Epidermal melanocyte (primary cell): ENCODE measurements at regions not wholly inside any gene's neighbourhood (a gene's known extent, or its start where the extent isn't known, plus 50 kb on each side); places are given as distances from the start of the nearest gene placed in this dataset.
A peak's percentile ranks its signal among the peaks of the same experiment; 100 is the strongest.
"Not testable (repeated sequence)": the region's sequence is repeated elsewhere in the genome, so short reads cannot be mapped to it uniquely, and the experiment has no call there.

ENCODE experiments used
- DNase-seq: peaks from one replicate; pipeline ENCODE4 v3.0.0; 2011; ENCODE audit warnings: low spot score; ENCODE audit not compliant: insufficient read length

DNA sequence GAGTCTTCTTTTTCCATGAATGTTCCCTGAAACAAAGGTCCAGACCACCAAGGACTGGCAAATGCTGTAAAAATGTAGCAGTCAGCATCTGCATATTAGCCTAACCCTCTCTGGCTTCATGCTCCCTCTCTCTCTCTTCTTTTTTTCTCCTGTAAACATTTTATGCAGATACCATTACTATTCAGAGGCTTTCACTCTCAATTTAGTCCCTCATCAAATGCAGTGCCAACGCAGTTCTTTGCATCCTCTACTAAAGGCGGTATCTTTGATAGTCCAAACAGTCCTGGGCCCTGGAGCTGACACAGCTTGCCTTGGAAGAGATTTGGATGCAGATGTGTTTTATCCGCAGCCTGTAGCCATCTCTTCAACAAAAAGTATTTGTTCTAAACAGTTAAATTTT, 167.1 kb upstream of the MMS22L start:
- DNase-seq = no peak

DNA sequence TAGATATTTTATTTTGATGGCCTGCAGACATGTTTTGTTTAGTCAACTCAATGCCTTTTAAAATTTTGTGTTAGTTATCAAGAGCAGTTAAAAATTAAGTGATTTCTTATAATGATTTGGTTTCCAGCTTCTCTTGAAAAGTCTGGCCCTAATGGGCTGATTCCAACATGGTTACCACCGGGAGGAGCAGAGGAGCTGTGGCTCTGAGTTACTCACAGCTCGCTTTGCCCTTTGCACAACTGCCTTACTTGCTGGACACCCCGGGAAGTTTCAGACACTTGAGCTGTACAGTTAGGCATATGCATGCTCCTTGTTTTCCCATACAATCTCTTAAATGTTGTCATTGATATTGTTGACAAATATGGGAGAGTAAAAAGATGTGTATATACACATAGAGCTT, 173.1 kb upstream of the MMS22L start:
- no peak for DNase-seq

DNA sequence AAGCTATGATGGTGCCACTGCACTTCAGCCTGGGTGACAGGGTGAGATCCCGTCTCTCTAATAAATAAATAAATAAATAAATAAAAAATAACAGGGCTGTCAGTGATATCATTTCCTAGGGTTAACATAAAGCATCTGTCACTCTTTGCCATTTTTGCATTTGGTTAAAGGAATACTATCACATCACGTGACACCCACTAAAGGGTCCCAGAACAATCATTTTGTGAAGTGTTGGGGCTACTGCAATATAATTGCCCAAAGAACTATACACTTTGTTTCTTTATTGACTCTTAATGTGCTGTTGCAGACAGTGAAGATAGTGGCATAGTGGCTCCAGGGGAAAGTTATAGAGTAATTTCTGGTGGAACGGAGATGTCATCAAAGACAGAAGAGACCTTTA, 176.5 kb upstream of the MMS22L start:
- DNase-seq = no peak

DNA sequence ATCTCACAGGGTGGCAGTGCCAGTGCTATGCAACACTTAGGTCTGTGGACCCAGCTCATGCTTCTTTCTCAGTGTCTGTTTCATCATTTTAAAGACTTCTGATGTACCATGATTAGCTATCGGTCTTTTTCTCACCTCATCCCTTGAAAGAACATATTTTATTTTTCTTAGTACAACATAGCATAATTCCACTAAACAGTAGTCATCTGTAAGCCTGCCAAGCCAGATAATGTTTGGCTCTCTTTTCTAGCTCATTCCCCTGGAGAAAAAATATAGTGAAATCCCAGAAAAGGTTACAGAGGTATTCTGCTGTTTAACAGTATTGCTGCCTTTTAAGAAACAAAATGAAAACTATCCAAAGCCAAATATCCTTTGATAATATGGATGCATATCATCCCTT, 177.0 kb upstream of the MMS22L start:
- no peak for DNase-seq

DNA sequence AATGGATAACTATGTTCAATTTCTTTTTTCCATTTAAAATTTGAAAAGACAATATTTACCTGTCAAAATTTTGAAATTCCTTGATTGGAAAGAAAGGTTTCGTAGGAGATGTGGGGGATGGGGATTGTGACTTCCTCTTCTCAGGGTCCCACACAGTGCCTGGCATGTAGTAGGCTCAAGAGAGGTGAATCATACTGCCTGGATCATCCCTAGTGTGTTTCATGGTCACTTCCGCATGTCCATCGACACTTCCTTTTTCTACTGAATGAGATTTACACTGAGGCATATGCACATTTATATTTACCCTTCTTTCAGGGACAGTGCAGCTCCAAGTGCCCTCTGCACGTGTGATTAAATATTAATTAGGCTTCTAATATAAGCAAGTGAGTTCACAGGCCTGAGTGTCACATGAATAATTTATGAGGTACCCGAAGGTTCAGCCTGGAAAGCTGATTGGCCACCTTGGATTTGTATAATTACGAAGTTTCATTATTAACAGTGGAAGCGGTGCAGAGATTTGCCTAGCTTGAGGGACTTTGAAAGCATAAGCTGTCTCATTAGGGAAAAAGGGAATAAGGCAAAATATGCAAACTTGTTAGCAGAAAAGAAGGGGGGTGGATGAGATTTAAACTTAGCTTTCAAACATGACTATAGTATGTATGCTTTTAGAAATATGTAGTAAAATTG, 177.5 kb upstream of the MMS22L start:
- no peak for DNase-seq

DNA sequence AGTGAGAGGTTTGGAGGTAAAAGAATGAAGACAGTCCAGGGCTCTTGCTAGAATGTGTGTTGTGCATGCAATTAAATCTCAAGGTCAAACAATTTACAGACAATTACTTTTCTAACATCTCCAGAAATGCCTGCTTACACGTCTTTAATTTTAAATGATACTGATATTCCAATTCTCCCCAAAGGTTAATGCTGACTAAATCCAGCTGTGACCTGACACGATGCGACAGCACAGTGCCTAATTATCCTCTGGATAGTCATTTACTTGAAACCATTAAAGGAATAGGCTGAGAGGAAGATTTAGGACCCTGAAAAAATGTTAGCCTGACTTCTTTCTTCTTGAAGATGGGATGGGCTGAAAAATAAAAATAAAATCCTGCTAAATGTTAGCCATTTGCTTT, 178.2 kb upstream of the MMS22L start:
- no peak for DNase-seq

DNA sequence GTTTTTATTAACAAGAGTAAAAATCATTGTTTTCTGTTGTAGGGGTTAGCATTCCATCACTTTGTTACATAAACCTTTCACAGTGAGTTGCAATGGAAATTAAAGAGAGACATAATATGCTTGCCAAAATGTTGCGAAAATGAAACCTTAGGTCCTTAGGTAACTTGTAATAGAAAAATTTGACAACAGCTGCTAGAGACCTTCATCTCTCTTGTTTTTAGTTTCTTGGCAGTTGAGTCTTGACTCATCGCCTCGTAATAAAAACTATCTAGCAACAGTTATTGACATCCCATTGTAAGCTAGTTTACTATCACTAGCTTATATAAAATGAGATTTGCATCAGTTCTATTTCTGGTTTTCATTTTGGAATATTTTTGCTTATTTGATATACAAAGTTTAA, 179.0 kb upstream of the MMS22L start:
- no peak for DNase-seq

DNA sequence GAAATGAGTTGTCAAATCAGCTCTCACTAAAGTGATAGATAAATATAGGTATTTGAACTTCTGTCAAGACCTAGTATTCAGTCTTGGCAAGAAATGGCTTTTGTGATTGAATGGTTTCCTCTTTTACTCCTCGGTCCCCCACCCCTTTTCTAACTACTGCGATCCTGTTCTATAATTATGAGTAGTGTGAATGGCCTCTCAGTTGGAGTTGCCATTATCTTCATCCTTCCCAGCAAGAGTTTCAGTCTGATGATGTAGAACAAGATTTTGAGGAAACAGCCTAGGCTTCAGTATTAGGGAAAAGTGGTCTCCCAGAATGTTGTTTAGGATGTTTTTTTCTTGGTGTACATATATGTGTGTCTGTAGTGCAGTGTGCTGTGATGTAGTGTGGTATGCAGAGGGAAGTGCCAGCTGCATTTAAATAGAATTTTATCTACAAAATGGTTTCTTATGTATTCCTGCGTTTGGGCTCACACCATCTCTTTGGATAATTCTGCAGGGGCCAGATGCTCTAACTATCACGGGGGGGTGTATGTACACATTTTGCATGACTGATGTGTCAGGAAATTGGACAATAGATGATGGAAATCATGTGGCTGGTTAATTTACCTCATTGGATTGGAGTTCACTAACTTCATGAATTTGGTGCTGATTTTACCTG, 180.1 kb upstream of the MMS22L start:
- no peak for DNase-seq

DNA sequence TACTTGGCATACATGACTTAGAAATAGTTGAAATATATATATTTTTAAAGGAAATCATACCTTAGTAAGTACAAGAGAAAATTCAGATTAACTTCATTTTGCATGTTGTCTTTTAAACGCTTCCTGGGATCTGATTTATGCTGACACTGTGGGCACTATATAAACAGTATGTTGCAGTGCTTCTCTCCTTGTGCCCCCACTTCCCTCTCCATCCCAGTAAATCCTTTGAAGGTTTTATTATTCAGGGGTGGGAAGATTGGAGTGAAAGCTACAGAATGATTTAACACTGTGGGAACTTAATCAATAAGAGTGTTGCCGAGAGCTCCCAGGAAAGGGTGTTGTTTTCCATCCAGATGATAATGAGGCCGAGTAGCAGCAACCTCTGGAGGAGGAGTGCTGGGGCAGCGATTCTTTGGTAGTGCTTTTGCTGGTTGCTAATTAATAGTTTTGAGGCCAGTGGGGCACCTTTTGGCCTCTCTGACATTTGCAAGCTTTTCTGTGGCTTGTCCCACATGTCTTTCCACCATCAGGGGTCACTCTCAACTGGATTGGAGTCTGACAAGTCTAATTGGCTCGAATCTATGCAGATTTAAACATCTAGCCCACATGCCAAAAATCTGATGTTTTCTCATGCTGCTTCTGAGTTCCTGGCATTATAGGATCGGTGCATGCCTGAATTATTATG, 183.0 kb upstream of the MMS22L start:
- no peak for DNase-seq

DNA sequence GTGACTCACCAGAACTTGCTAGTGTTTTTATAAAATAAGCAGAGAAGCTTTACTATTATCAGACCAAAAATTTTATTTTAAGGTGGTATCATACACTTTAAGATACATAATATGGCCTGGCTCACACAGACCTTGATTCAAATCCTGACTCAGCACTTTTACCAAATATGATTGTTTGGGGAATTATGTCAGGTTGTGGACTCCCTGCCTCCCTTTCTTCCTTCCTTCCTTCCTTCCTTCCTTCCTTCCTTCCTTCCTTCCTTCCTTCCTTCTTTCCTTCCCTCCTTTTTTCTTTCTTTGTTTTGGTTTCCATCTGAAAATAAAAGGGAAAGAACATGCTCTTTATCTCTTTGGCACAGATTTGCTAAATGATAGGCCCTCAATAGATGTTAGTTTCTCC, 186.0 kb upstream of the MMS22L start:
- DNase-seq = no peak

DNA sequence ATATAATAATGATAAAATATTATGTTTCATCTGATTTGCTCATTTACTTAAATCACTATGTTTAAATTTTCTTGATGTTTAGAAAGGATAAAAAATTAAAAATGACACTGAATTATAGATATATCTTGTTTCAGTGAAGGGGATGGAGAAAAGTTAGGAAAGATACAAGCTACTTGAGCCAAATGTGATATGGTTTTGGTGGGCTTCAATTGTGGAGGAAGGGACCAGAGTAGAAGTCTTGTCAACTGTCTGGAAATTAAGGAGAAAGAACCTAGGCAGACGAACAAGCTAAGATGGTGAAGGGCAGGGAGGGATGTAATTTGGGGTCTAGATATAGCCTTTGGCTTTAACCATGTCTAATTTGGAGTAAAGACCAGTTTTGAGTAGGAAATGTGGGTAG, 186.4 kb upstream of the MMS22L start:
- DNase-seq = no peak

DNA sequence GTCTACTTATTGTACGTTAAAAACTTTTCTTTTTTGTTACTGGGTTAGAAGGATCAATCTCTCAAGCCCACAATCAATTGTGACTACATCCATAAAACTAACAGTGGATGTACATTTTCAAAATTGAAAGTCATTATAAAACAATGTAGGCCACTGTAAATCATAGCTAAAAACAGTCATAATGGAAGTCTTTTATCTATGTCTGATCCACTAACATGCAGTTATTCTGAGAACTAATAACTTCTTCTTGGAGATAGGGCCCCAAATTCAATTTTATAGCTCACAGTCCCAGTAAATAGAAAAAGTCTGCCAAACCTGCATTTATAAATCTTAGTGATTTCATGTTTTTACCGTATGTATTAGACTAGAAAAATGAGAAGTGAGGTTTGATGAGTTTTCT, 187.3 kb upstream of the MMS22L start:
- DNase-seq = no peak

DNA sequence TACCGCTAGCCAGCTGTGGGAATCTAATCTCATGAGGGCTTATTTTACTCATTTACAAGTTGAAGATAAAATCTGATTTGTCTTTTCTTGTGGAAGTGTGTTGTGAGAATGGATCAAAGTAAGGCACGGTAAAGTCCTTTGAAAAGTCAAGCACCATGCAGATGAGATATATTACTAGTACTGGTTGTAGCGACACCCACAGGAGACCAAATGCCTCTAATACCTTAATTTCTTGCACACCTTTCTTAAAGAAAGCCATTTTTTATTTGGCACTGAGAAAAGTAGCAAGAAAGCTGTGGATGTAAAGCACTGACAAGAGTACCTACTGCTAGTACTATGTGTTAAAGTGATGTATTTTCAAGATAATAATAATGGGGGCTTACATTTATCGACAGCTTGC, 191.0 kb upstream of the MMS22L start:
- DNase-seq = no peak

DNA sequence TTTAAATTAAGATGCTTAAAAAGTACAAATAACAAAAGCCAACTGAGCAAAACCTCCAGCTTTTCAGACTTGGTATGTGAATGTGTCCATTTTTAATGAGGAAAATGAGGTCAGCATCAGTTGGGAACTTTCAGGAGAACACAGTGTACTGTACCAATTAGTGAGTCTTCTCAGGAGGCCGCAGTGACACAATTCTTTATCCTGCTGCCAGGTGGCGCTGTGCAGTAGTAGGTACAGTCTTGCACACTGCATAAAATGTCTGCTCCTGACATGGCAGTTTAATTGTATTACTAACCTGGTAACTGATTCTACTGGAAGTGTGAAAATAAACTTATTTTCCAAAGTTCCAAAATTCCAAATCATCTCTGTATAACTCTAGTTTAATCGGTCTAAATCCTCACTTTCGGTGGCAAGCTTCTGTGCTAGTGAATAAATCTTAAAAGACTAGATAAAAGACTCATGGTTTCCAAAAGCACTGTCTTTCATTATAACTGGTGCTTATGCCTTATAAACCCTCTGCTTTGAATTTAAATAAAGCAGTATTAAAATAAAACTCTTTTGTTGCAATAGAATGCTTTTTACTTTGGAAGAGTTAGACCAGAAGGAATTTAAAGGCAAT, 214.8 kb upstream of the MMS22L start:
- peak; percentile 20 for DNase-seq

DNA sequence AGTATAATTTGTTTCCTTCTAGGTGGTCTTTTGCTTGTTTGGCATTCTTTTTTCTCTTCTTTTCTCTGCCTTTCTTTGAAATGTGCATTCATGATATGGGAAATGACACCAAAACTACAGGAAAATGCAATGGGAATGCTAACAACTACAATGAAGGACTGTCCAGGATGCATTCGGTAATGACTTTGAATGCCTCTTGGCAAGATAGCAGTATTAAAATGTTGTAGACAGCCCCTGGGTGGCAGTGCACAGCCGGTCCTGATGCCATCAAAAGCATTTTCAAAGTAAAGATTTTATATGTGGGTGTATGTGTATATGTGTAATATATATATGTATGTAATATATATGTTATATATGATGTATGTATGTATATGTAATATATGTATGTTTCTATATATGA, 218.8 kb upstream of the MMS22L start:
- DNase-seq = no peak

DNA sequence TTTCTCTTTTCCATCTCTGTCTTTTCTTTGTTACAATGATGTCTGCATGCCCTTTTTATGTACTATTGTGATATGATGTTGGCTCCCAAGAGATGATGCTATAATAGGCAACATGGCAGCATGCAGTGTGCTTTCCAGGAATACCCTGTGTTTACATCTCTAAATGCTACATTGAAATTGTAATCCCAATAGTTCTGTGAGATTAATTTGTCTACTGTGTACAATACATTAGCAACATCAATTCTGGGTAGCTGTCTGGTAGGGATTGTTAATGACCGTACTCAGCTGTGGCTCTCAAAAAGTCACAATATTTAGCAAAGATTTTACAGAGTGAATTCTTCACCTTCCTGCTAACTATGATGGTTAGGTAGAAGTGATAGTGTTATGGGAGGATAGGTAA, 225.6 kb upstream of the MMS22L start:
- no peak for DNase-seq

DNA sequence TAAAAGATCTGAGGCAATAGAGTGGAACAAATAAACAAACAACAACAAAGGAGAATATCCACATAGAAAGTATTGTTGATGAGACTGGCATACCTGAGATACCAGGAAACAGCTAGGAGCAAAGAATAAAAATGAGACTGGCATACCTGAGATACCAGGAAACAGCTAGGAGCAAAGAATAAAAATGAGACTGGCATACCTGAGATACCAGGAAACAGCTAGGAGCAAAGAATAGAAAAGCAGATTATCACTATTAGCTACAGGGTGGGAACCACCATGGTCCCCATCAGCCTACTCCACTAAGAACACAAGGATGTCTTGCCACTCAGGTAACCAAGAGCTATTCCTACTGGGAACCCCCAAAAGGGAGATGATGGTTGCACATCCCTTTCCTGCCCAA, 230.2 kb upstream of the MMS22L start:
- not testable (repeated sequence) for DNase-seq

DNA sequence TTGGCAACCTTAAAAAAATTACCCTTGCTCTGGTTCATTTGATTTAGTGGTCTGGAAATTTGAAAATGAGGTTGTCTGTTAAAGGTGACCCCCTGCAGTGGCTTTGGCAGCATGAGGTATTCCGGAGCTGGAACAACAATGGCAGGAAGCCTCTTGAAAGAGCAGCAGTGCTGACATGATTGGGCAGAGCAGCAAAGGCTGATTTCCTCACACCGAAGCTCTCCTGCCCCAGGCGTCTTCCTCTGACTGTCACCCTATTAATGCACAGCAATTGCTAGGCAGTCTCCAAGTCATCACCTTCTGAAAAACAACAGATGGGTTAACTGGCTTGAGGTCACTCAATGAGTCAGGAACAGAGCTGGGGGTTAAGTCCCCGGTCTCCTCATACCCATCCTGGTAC, 241.8 kb upstream of the MMS22L start:
- no peak for DNase-seq

DNA sequence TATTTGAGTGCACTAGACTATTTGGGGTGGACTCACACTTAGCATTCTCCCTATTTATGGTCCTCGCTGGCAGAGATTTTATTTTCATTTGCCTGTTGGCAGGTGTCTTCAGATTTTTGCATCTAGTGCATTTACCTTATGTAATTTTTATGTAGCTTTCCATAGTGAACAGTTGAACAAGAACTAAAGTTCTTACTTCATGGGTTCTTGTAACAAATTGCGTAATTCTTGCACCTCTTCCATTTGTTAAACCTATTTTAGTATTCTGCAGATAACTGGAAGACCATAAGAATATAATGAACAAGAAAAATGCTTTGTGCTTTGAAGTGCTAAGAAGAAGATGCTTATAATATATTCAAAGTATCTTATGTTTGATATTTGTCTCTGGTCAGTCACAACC, 252.8 kb upstream of the MMS22L start:
- DNase-seq = no peak

DNA sequence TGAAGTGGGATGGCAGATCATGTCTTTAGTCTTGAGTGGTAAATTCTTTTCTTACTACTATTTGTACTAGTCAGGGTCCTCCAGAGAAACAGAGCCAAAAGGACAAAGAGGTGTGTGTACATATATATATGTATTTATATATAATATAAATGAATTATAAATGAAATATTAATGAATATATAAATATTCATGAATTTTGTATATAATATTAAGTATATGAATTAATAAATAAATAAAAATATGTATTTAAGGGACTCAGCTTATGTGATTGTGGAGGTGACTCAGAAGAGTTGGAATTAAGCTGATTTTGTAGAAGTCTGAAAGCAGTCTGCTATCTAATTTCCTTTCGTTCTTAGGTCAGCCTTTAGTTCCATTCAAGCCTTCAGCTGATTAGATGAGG, 265.3 kb upstream of the MMS22L start:
- DNase-seq = no peak

DNA sequence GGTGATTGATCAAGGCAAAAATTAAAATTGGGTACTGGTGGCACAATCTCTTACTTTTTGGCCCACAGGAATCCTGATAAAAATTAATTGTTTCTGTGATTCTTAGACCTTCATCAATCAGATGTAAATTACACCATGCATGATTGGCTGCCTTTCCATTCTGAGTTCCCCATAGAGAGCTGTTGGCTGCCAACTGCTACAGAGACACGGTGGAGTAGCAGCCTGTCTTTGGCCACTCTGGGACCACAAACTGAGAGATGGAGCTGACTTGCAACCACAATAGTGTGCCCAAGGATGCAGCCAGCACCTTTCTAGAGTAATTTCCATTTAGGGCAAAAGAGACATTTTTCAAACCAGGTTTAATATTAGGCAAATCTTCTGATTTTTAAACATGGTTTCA, 274.3 kb upstream of the MMS22L start:
- DNase-seq = no peak

DNA sequence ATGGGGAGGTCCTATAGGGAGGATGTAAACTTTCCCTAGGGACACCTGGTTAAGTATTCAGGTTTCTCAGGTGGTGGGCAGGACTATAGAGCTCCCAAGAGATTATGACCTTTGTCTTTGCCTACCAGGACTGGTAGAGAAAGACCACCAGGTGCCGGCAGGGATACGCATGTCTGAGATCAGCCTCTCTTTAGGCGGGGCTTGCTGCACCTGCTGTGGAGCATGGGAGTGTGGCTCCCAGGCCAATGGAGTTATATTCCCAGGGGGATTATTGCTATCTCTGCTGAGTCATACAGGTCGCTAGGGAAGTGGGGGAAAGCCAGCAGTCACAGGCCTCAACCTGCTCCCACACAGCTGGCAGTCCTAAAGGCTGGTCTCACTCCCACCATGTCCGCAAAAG, 280.5 kb upstream of the MMS22L start:
- no peak for DNase-seq

DNA sequence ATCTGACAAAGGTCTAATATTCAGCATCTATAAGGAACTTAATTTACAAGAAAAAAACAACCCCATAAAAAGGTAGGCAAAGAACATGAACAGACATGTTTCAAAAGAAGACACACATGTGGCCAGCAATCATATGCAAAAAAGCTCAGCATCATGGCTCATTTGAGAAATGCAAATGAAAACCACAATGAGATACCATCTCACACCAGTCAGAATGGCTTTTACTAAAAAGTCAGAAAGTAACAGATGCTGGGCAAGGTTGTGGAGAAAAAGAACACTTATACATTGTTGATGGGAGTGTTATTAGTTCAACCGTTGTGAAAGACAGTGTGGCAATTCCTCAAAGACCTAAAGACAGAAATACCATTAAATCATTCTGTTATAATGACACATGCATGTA, 289.9 kb upstream of the MMS22L start:
- DNase-seq = no peak
